ENCODE measurements at regions not wholly inside any gene's neighbourhood (a gene's known extent, or its start where the extent isn't known, plus 50 kb on each side); places are given as distances from the start of the nearest gene placed in this dataset.

DNA sequence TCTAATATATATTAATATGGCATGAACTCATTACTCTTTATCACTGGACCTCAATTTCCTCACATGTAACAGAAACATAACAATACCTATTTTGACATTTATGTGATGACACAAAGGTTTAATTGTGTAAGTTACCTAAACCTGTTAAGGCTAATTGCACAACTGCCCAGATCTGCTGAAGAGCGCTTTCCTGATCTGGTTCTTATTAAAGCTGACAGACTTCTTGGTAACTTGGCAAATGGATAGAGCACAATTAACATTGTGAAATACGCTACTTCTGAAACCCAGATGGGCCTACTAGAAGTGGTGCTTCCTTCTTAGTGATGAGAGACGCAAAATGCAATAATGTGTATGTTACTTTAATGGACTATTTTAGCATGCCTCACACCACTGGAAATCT lies 1767.2 kb upstream of the RAG2 start:
- Histone ChIP-seq H3K36me3 (replicated peaks in 1 of 2; ENCODE audit: control insufficient read depth in 1 of 2, insufficient read depth in 2 of 2, low read length in 2 of 2) (no peaks in the 10 kb centered on the region), H3K27me3 (ENCODE audit: control insufficient read depth in 2 of 2, insufficient read depth in 2 of 2, low read length in 2 of 2) (no peaks in the 10 kb centered on the region), H3K27ac (ENCODE audit: low read depth in 1 of 2, low read length in 2 of 2) (no peak overlapping the region), H3K4me3 (replicated peaks in 1 of 3; ENCODE audit: low read depth in 2 of 3, low read length in 3 of 3) (no peak overlapping the region), H2AFZ (ENCODE audit: insufficient read depth, low read depth, low read length, poor library complexity, severe bottlenecking) (no peak overlapping the region), H3K9ac (ENCODE audit: insufficient read depth, low read length, poor library complexity, severe bottlenecking) (no peak overlapping the region), H3K79me2 (ENCODE audit: insufficient read depth, low read length) (no peaks in the 10 kb centered on the region), H3K4me1 (ENCODE audit: control insufficient read depth in 1 of 2, insufficient read depth in 2 of 2, low read length in 2 of 2) (no peaks in the 10 kb centered on the region), H4K20me1 (ENCODE audit: insufficient read depth, low read length) (no peaks in the 10 kb centered on the region), H3K4me2 (replicated peaks; ENCODE audit: extremely low read depth, low read length, poor library complexity, severe bottlenecking) (no peak overlapping the region), H3K9me3 (replicated peaks in 1 of 2; ENCODE audit: control insufficient read depth in 1 of 2, insufficient read depth in 1 of 2, low read length in 2 of 2) (peaks cover 7 to 27% of the 10 kb centered on the region in 2 donors)
- TF ChIP-seq, protein P1, sequence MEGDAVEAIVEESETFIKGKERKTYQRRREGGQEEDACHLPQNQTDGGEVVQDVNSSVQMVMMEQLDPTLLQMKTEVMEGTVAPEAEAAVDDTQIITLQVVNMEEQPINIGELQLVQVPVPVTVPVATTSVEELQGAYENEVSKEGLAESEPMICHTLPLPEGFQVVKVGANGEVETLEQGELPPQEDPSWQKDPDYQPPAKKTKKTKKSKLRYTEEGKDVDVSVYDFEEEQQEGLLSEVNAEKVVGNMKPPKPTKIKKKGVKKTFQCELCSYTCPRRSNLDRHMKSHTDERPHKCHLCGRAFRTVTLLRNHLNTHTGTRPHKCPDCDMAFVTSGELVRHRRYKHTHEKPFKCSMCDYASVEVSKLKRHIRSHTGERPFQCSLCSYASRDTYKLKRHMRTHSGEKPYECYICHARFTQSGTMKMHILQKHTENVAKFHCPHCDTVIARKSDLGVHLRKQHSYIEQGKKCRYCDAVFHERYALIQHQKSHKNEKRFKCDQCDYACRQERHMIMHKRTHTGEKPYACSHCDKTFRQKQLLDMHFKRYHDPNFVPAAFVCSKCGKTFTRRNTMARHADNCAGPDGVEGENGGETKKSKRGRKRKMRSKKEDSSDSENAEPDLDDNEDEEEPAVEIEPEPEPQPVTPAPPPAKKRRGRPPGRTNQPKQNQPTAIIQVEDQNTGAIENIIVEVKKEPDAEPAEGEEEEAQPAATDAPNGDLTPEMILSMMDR (IDR thresholded peaks at IDR 0.05): no peak
- H3K4me3 Mint-ChIP-seq: no peak overlapping the region
- no peak overlapping the region for H3K27ac Mint-ChIP-seq
- WGBS (ENCODE audit: insufficient coverage): 78% methylated on average over 1 of the region's 3 CpGs
- H3K4me1 Mint-ChIP-seq: no peaks in the 10 kb centered on the region
- no peak for DNase-seq
- peaks cover 2 to 8% (median 5%) of the 10 kb centered on the region in 7 donors for H3K9me3 Mint-ChIP-seq
- no peaks in the 10 kb centered on the region for H3K27me3 Mint-ChIP-seq (ENCODE audit: low read depth in 3 of 3)
- intact Hi-C loops (cut with micrococcal nuclease): no loop called here
- H3K36me3 Mint-ChIP-seq: no peaks in the 10 kb centered on the region

DNA sequence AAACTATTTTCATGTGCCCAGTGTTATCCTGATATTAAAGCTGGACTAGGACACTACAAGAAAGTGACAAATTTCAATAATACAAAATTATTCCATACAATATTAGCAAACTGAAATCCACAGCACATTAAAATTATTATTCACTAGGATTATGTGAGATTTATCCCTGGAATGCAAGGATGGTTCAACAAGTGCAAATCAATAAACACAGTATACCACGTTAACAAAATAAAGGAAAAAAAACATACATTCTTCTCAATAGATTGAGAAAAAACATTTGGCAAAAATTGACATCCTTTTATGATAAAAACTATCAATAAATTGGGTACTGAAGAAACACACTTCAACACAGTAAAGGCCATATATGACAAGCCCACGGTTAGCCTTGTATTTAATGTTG lies 1758.2 kb upstream of the RAG2 start:
- no peak for DNase-seq
- WGBS (ENCODE audit: insufficient coverage): no CpG with 5 or more reads among the region's 2 CpGs
- H3K36me3 Mint-ChIP-seq: no peaks in the 10 kb centered on the region
- H3K79me2 ChIP-seq (ENCODE audit: insufficient read depth, low read length): no peaks in the 10 kb centered on the region
- H3K9me3 Mint-ChIP-seq: peaks cover 0 to 5% (median 3%) of the 10 kb centered on the region in 7 donors
- no peaks in the 10 kb centered on the region for H3K27me3 Mint-ChIP-seq (ENCODE audit: low read depth in 3 of 3)
- H3K27ac ChIP-seq (ENCODE audit: low read depth in 1 of 2, low read length in 2 of 2): no peak overlapping the region
- peaks cover 4 to 18% of the 10 kb centered on the region in 2 donors for H3K9me3 ChIP-seq (replicated peaks in 1 of 2; ENCODE audit: control insufficient read depth in 1 of 2, insufficient read depth in 1 of 2, low read length in 2 of 2)
- H3K9ac ChIP-seq (ENCODE audit: insufficient read depth, low read length, poor library complexity, severe bottlenecking): no peak overlapping the region
- H3K4me3 Mint-ChIP-seq: no peak overlapping the region
- no peaks in the 10 kb centered on the region for H3K36me3 ChIP-seq (replicated peaks in 1 of 2; ENCODE audit: control insufficient read depth in 1 of 2, insufficient read depth in 2 of 2, low read length in 2 of 2)
- TF ChIP-seq, protein P1 (IDR thresholded peaks at IDR 0.05): no peak
- H2AFZ ChIP-seq (ENCODE audit: insufficient read depth, low read depth, low read length, poor library complexity, severe bottlenecking): no peak overlapping the region
- no peaks in the 10 kb centered on the region for H3K27me3 ChIP-seq (ENCODE audit: control insufficient read depth in 2 of 2, insufficient read depth in 2 of 2, low read length in 2 of 2)
- H3K27ac Mint-ChIP-seq: no peak overlapping the region
- no peak overlapping the region for H3K4me2 ChIP-seq (replicated peaks; ENCODE audit: extremely low read depth, low read length, poor library complexity, severe bottlenecking)
- no peaks in the 10 kb centered on the region for H4K20me1 ChIP-seq (ENCODE audit: insufficient read depth, low read length)
- H3K4me1 Mint-ChIP-seq: no peaks in the 10 kb centered on the region
- H3K4me1 ChIP-seq (ENCODE audit: control insufficient read depth in 1 of 2, insufficient read depth in 2 of 2, low read length in 2 of 2): no peaks in the 10 kb centered on the region
- no peak overlapping the region for H3K4me3 ChIP-seq (replicated peaks in 1 of 3; ENCODE audit: low read depth in 2 of 3, low read length in 3 of 3)
- intact Hi-C loops (cut with micrococcal nuclease): no loop called here
